ENCODE measurements at regions not wholly inside any gene's neighbourhood (a gene's known extent, or its start where the extent isn't known, plus 50 kb on each side); places are given as distances from the start of the nearest gene placed in this dataset.

GRCh38 chr13:76271728-76272232 lies 614.4 kb downstream of the KCTD12 start:
- TF ChIP-seq CTCF (IDR thresholded peaks at IDR 0.05), result no peak
- no peak for TF ChIP-seq EP300 (IDR thresholded peaks at IDR 0.05)
- TF ChIP-seq POLR2A (IDR thresholded peaks at IDR 0.05), result no peak
- no peak for TF ChIP-seq POLR2AphosphoS5 (IDR thresholded peaks at IDR 0.05)

Data from upper lobe of left lung (tissue), 4 donors.